ENCODE measurements at regions not wholly inside any gene's neighbourhood (a gene's known extent, or its start where the extent isn't known, plus 50 kb on each side); places are given as distances from the start of the nearest gene placed in this dataset.

DNA sequence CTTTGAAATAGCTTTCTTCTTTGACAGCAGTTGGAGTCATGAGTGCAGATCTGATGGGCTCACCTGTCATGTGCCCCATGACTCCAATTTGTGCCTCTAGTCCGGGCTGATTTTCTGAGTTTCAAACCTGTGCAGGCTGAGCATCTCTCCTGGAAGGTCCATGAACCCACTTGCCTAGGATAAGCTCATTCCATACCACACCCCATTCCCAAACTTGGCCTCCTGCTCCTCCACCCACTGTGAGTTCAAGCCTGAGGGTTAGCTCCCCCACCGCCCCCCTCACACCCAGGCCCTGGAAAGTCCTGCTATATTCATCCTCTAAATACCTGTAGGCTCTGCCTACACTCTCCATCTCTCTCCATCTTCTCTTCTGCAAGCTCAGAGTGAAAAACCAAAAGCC is 126.8 kb upstream of the VRK1 start:
- intact Hi-C loops (cut with micrococcal nuclease; ENCODE audit: unreplicated experiment) = no loop called here
- Histone ChIP-seq H3K4me3 (ENCODE audit: low read depth, low read length, poor library complexity, severe bottlenecking) (no peak overlapping the region), H3K36me3 (ENCODE audit: insufficient read depth, low read length, poor library complexity, severe bottlenecking) (no peaks in the 10 kb centered on the region), H3K4me1 (ENCODE audit: insufficient read depth, low read length, poor library complexity, severe bottlenecking) (no peaks in the 10 kb centered on the region), H3K27ac (ENCODE audit: low read depth, low read length, poor library complexity, severe bottlenecking) (no peak overlapping the region), H3K9me3 (ENCODE audit: low read depth, low read length, poor library complexity, severe bottlenecking) (no peaks in the 10 kb centered on the region), H3K27me3 (replicated peaks; ENCODE audit: insufficient read depth, low read depth, low read length, poor library complexity) (no peaks in the 10 kb centered on the region)
- TF ChIP-seq, protein P1, sequence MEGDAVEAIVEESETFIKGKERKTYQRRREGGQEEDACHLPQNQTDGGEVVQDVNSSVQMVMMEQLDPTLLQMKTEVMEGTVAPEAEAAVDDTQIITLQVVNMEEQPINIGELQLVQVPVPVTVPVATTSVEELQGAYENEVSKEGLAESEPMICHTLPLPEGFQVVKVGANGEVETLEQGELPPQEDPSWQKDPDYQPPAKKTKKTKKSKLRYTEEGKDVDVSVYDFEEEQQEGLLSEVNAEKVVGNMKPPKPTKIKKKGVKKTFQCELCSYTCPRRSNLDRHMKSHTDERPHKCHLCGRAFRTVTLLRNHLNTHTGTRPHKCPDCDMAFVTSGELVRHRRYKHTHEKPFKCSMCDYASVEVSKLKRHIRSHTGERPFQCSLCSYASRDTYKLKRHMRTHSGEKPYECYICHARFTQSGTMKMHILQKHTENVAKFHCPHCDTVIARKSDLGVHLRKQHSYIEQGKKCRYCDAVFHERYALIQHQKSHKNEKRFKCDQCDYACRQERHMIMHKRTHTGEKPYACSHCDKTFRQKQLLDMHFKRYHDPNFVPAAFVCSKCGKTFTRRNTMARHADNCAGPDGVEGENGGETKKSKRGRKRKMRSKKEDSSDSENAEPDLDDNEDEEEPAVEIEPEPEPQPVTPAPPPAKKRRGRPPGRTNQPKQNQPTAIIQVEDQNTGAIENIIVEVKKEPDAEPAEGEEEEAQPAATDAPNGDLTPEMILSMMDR (conservative IDR thresholded peaks at IDR 0.05; ENCODE audit: low read depth, low read length) = no peak
- no peak for TF ChIP-seq EZH2 (IDR thresholded peaks at IDR 0.05; ENCODE audit: borderline replicate concordance, low read depth, low read length, poor library complexity, severe bottlenecking)
- ChIA-PET CTCF (no interaction called here), POLR2A (ENCODE audit: low non-redundant PET) (no interaction called here)
- DNase-seq (ENCODE audit: low spot score) = no peak
- no TSS peak for BruUV-seq (replicated peaks)

DNA sequence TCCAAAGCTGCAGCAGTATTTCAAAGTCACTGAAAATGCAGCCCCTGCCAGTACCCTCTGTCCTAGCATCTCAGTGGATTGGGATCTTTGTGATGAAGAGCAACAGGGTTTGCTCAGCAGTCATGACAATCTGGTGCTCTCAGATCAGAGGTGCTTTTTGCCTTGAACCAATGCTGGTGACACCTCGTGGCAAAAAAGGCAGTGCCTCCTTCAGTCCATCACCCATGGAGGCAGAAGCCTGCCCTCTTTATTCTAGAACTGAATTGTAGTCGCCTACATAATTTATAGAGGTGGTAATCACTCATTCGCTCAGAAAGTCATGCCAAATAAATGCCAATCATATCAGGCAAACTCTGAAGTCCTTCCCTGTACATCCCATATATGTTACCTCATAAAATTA is 126.0 kb upstream of the VRK1 start:
- DNase-seq (ENCODE audit: low spot score) = no peak
- Histone ChIP-seq H3K4me1 (ENCODE audit: insufficient read depth, low read length, poor library complexity, severe bottlenecking) (no peaks in the 10 kb centered on the region), H3K36me3 (ENCODE audit: insufficient read depth, low read length, poor library complexity, severe bottlenecking) (no peaks in the 10 kb centered on the region), H3K27me3 (replicated peaks; ENCODE audit: insufficient read depth, low read depth, low read length, poor library complexity) (no peaks in the 10 kb centered on the region), H3K27ac (ENCODE audit: low read depth, low read length, poor library complexity, severe bottlenecking) (no peak overlapping the region), H3K4me3 (ENCODE audit: low read depth, low read length, poor library complexity, severe bottlenecking) (no peak overlapping the region), H3K9me3 (ENCODE audit: low read depth, low read length, poor library complexity, severe bottlenecking) (no peaks in the 10 kb centered on the region)
- POLR2A ChIA-PET (ENCODE audit: low non-redundant PET) = no interaction called here
- no peak for TF ChIP-seq EZH2 (IDR thresholded peaks at IDR 0.05; ENCODE audit: borderline replicate concordance, low read depth, low read length, poor library complexity, severe bottlenecking)
- TF ChIP-seq, protein P1 (conservative IDR thresholded peaks at IDR 0.05; ENCODE audit: low read depth, low read length) = no peak
- no TSS peak for BruUV-seq (replicated peaks)
- CTCF ChIA-PET = no interaction called here
- intact Hi-C loops (cut with micrococcal nuclease; ENCODE audit: unreplicated experiment) = no loop called here

DNA sequence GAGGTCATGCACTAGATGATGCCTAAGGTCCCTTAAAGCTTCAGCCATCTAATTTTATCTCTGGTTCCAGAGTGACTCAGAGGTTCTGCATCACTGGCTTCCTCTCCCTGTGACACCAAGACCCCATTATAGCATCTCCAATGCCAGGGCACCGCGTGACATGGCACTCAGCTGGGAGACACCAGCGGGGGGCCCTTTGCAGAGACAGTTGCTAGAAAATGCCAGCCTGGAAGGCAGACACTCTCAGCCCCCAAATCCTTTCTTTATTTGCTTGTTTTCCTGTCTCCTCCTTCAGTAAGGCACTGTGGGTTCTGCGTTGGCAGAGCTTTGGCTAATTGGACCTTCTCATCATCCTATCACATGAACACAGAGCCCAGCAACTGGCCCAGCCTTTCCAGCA is 123.5 kb upstream of the VRK1 start:
- Histone ChIP-seq H3K27ac (ENCODE audit: low read depth, low read length, poor library complexity, severe bottlenecking) (no peak overlapping the region), H3K9me3 (ENCODE audit: low read depth, low read length, poor library complexity, severe bottlenecking) (no peaks in the 10 kb centered on the region), H3K4me3 (ENCODE audit: low read depth, low read length, poor library complexity, severe bottlenecking) (no peak overlapping the region), H3K36me3 (ENCODE audit: insufficient read depth, low read length, poor library complexity, severe bottlenecking) (no peaks in the 10 kb centered on the region), H3K4me1 (ENCODE audit: insufficient read depth, low read length, poor library complexity, severe bottlenecking) (no peaks in the 10 kb centered on the region), H3K27me3 (replicated peaks; ENCODE audit: insufficient read depth, low read depth, low read length, poor library complexity) (no peaks in the 10 kb centered on the region)
- ChIA-PET POLR2A (ENCODE audit: low non-redundant PET) (no interaction called here), CTCF (no interaction called here)
- no peak for DNase-seq (ENCODE audit: low spot score)
- intact Hi-C loops (cut with micrococcal nuclease; ENCODE audit: unreplicated experiment) = no loop called here
- no peak for TF ChIP-seq EZH2 (IDR thresholded peaks at IDR 0.05; ENCODE audit: borderline replicate concordance, low read depth, low read length, poor library complexity, severe bottlenecking)
- no TSS peak for BruUV-seq (replicated peaks)

DNA sequence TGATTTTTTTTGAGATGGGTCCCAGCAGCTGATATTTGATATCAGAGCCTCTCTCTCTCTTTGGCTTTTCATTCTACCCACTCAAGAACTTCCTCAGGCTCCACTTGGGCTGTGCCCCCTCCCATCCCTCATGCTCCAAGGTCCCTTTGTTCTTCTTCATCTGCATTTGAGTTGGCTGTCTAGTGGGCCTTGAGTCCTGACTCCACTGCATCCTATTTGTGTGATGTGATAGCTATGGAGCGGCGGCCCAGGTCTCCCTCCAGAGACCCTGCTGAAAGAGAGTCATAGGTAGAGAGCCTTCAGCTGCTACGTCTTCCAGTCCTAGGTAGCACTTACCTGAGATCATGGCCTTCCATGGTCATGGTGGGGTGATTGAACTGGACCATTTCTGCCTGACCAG is 123.1 kb upstream of the VRK1 start:
- H3K36me3 ChIP-seq (ENCODE audit: insufficient read depth, low read length, poor library complexity, severe bottlenecking) = no peaks in the 10 kb centered on the region
- ChIA-PET POLR2A (ENCODE audit: low non-redundant PET) (no interaction called here), CTCF (no interaction called here)
- intact Hi-C loops (cut with micrococcal nuclease; ENCODE audit: unreplicated experiment) = no loop called here
- no peak for DNase-seq (ENCODE audit: low spot score)
- H3K4me1 ChIP-seq (ENCODE audit: insufficient read depth, low read length, poor library complexity, severe bottlenecking) = no peaks in the 10 kb centered on the region
- H3K27ac ChIP-seq (ENCODE audit: low read depth, low read length, poor library complexity, severe bottlenecking) = no peak overlapping the region
- TF ChIP-seq, protein P1 (conservative IDR thresholded peaks at IDR 0.05; ENCODE audit: low read depth, low read length) = no peak
- TF ChIP-seq EZH2 (IDR thresholded peaks at IDR 0.05; ENCODE audit: borderline replicate concordance, low read depth, low read length, poor library complexity, severe bottlenecking) = no peak
- no TSS peak for BruUV-seq (replicated peaks)
- no peaks in the 10 kb centered on the region for H3K9me3 ChIP-seq (ENCODE audit: low read depth, low read length, poor library complexity, severe bottlenecking)
- H3K27me3 ChIP-seq (replicated peaks; ENCODE audit: insufficient read depth, low read depth, low read length, poor library complexity) = no peaks in the 10 kb centered on the region
- H3K4me3 ChIP-seq (ENCODE audit: low read depth, low read length, poor library complexity, severe bottlenecking) = no peak overlapping the region
